HG03457 (cell line): ENCODE measurements at regions not wholly inside any gene's neighbourhood (a gene's known extent, or its start where the extent isn't known, plus 50 kb on each side); places are given as distances from the start of the nearest gene placed in this dataset.
"Not testable (repeated sequence)": the region's sequence is repeated elsewhere in the genome, so short reads cannot be mapped to it uniquely, and the experiment has no call there.

ENCODE experiments used
- ATAC-seq: cut with Tn5 transposase; IDR thresholded peaks from one replicate; pipeline ENCODE4 v1.9.1; 2021; ENCODE audit warnings: moderate number of reproducible peaks; ENCODE audit not compliant: unreplicated experiment

GRCh38 chr13:81051873-81052272 is 710.9 kb upstream of the SPRY2 start:
- ATAC-seq: no peak

- ATAC-seq: no peak
Measured at GRCh38 chr13:81048026-81048461, 707.1 kb upstream of the SPRY2 start.

- ATAC-seq: no peak
Measured at GRCh38 chr13:81041761-81042160, 700.8 kb upstream of the SPRY2 start.

- no peak for ATAC-seq
Measured at GRCh38 chr13:81031996-81032395, 691.1 kb upstream of the SPRY2 start.

GRCh38 chr13:81025091-81025490 is 684.2 kb upstream of the SPRY2 start:
- no peak for ATAC-seq

GRCh38 chr13:81021284-81021840 is 680.4 kb upstream of the SPRY2 start:
- no peak for ATAC-seq

GRCh38 chr13:81020010-81020409 is 679.1 kb upstream of the SPRY2 start:
- no peak for ATAC-seq

GRCh38 chr13:81018936-81019335 is 678.0 kb upstream of the SPRY2 start:
- no peak for ATAC-seq

GRCh38 chr13:81017513-81018152 is 676.7 kb upstream of the SPRY2 start:
- no peak for ATAC-seq

- ATAC-seq: no peak
Measured at GRCh38 chr13:81012031-81012430, 671.1 kb upstream of the SPRY2 start.

GRCh38 chr13:81001828-81002385 is 661.0 kb upstream of the SPRY2 start:
- ATAC-seq: no peak

GRCh38 chr13:80998603-80999002 is 657.7 kb upstream of the SPRY2 start:
- ATAC-seq: not testable (repeated sequence)

- no peak for ATAC-seq
Measured at GRCh38 chr13:80989747-80990146, 648.8 kb upstream of the SPRY2 start.

- ATAC-seq: no peak
Measured at GRCh38 chr13:80989241-80989640, 648.3 kb upstream of the SPRY2 start.

GRCh38 chr13:80988391-80989151 is 647.6 kb upstream of the SPRY2 start:
- no peak for ATAC-seq

- ATAC-seq: peak; percentile 84
Measured at GRCh38 chr13:80979035-80979641, 638.2 kb upstream of the SPRY2 start.

GRCh38 chr13:80977168-80977567 is 636.2 kb upstream of the SPRY2 start:
- no peak for ATAC-seq

- ATAC-seq: no peak
Measured at GRCh38 chr13:80975903-80976302, 635.0 kb upstream of the SPRY2 start.

GRCh38 chr13:80973721-80974120 is 632.8 kb upstream of the SPRY2 start:
- ATAC-seq: no peak

- no peak for ATAC-seq
Measured at GRCh38 chr13:80972857-80973478, 632.0 kb upstream of the SPRY2 start.

GRCh38 chr13:80965097-80965496 is 624.2 kb upstream of the SPRY2 start:
- no peak for ATAC-seq
